GM10266 (cell line): ENCODE measurements at regions not wholly inside any gene's neighbourhood (a gene's known extent, or its start where the extent isn't known, plus 50 kb on each side); places are given as distances from the start of the nearest gene placed in this dataset.

ENCODE experiments used
- DNase-seq: peaks from one replicate; pipeline ENCODE4 v3.0.0; 2012; ENCODE audit errors: extremely low spot score
- TF ChIP-seq, protein P1 (sequence below): IDR thresholded peaks from 2 replicates; pipeline ENCODE4 v1.5.1; 2012; ENCODE audit warnings: mild to moderate bottlenecking, low read depth; ENCODE audit not compliant: control insufficient read depth, insufficient read depth; ENCODE audit errors: missing control alignments

DNA sequence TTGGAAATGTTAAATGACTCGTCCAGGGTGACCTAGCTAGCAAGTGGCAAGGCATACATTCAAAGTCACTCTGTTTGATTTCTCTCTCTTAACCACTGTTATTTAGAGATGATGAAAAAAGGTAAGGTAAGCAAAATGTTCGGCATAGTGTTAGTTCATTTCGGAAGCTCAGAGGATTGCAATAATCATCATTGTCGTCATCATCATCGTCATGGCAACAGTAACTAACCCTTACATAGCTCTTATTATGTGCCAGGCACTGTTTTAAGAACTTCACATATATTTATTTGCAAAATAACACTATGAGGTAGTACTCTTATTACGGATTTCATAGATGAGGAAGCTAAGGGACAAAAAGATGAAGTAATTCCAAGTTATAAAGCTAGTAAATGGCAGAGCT lies 292.7 kb upstream of the CXCR4 start:
- DNase-seq: no peak
- TF ChIP-seq, protein P1, sequence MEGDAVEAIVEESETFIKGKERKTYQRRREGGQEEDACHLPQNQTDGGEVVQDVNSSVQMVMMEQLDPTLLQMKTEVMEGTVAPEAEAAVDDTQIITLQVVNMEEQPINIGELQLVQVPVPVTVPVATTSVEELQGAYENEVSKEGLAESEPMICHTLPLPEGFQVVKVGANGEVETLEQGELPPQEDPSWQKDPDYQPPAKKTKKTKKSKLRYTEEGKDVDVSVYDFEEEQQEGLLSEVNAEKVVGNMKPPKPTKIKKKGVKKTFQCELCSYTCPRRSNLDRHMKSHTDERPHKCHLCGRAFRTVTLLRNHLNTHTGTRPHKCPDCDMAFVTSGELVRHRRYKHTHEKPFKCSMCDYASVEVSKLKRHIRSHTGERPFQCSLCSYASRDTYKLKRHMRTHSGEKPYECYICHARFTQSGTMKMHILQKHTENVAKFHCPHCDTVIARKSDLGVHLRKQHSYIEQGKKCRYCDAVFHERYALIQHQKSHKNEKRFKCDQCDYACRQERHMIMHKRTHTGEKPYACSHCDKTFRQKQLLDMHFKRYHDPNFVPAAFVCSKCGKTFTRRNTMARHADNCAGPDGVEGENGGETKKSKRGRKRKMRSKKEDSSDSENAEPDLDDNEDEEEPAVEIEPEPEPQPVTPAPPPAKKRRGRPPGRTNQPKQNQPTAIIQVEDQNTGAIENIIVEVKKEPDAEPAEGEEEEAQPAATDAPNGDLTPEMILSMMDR: no peak

DNA sequence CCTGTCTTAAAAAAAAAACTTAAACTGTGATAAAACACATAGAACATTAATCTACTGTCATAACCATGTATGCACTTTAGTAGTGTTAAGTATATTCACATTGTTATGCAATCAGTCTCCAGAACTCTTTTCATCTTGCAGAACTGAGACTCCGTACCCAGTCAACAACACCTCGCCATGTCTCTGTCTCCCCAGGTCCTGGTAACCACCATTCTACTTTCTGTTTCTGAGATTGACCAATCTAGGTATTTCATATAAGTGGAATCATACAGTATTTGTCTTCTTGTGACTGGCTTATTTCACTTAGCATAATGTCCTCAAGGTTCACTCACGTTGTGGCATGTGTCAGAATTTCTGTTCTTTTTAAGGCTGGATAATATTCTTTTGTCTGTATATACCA lies 290.8 kb upstream of the CXCR4 start:
- TF ChIP-seq, protein P1: no peak
- no peak for DNase-seq

DNA sequence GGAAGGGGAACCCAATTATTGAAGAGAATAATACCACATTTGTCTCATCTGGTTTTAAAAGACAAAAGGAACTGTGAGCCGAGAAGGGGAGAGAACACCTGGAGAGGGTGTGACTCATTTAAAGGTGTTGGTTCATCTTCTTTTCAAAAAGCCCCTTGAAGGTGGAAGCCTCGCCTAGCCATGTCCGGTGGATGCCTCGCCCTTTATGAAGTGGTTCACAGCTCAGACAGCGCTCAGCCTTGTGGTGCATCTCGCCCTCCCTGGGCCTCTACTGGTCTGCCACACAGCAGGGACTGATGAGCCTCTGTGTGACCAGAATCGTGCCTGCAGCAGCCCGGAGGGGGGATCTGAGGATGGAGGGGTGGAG lies 290.0 kb upstream of the CXCR4 start:
- no peak for DNase-seq
- TF ChIP-seq, protein P1: no peak

DNA sequence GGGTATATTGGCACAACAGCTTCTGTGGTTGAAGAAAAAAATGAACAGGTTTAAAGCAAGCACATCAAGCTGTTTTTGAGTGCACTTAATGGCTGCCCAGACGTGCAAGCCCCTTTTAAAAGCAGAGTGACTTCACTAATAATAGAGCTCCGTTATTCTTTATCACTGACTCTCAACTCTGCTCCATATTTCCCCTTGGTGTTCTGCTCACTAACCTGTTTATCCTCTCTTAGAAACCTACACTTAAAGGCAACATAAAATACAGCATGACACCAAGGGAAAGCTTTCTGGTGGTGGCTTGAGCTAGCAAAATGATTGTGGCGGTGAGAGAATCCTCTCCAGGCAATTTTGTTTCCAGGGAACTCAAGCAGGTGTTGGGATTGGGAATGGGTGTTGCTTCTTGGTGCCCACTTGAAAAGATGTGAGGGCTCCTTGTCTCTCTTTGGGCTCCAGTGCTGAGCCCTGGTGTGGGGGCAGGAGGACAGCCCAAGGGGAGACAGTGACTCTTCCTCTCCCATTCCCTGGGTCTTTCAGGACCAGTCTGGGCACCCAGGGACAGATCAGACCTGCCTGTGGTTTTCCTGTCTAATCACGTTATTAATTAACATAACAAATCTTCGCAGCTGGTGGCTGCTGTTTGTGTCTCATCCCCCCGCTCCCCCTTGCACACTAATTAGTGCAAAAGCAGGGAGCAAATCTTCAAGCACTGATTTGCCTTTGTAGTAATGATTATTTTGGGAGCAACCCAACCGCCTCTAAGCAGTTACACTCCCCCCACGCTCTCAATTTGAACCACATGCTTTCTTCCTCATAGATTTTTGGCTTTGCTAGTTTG lies 289.4 kb upstream of the CXCR4 start:
- TF ChIP-seq, protein P1: no peak
- DNase-seq: no peak

DNA sequence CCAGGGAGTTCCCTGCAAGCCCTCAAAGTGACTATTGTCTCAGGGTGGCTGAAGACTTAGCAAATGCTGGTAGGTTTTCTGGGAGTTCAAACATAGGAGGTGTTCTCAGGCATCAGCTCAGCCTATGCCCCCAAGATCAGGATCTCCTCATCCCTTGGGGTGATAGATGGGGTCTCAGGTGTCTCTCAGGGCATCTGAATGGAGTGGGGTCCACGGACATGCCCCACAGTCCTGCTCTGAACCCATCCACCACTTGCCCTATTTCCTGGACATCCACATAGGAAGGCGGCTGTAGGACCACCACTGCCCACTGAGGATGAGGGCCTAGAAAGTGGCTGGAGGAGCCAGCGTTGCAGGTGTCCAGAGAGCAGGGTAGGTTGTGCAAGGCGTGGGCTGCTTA lies 287.0 kb upstream of the CXCR4 start:
- TF ChIP-seq, protein P1: no peak
- DNase-seq: no peak

DNA sequence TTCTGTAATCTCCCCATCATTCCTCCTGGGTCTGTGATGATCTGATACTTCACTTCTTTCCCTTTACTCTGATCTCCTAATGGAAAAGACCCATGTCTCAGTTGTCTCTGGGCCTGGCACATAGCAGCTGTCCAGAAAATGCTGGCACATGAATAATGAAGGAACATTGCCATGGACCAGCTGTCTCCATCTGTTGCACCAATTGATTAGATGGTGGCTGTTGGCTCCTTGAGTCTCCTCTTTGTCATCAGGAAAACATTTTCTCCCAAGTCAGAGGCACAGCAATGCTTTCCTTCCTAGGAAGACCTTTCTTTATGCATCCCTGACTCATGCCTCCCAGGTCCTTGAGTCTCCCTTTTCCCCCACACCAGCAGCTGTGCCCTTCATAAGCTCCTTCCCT lies 286.2 kb upstream of the CXCR4 start:
- TF ChIP-seq, protein P1: no peak

DNA sequence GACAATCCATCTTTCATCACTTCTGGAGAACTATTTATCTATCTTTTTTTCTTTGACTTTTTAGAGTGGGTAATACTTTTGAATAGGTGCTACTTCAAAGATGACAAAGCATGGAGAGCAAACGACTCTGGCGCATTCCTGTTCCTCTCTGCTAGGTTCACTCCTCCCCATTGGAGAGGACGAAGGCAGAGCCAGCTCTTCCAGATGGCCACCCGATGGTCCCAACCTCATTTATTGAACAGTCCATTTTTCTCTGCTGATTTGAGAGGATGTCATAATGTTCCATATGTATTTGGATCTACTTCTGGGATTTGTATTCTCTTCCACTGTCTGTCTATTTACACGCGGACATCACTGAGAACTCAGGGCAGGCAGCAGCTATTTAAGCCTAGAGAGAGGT lies 284.3 kb upstream of the CXCR4 start:
- TF ChIP-seq, protein P1: no peak
- DNase-seq: no peak

More for the DNA sequence above, 286.2 kb upstream of the CXCR4 start:
- DNase-seq: no peak
